ENCODE measurements at regions not wholly inside any gene's neighbourhood (a gene's known extent, or its start where the extent isn't known, plus 50 kb on each side); places are given as distances from the start of the nearest gene placed in this dataset.

DNA sequence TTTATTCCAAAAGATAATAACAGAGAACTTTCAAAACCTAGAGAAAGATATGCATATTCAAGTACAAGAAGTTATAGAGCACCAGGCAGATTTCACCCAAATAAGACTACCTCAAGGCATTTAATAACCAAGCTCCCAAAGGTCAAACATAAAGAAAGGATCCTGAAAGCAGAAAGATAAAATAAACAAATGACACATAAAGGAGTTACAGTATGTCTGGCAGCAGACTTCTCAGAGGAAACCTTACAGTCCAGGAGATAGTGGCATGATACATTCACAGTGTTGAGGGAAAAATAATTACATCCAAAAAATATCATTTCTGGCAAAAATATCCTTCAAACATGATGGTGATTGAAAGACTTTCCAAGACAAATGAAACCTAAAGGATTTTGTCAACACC, 185.8 kb upstream of the POU1F1 start:
- TF ChIP-seq POLR2A (IDR thresholded peaks at IDR 0.05), result no peak
- TF ChIP-seq, protein P1, sequence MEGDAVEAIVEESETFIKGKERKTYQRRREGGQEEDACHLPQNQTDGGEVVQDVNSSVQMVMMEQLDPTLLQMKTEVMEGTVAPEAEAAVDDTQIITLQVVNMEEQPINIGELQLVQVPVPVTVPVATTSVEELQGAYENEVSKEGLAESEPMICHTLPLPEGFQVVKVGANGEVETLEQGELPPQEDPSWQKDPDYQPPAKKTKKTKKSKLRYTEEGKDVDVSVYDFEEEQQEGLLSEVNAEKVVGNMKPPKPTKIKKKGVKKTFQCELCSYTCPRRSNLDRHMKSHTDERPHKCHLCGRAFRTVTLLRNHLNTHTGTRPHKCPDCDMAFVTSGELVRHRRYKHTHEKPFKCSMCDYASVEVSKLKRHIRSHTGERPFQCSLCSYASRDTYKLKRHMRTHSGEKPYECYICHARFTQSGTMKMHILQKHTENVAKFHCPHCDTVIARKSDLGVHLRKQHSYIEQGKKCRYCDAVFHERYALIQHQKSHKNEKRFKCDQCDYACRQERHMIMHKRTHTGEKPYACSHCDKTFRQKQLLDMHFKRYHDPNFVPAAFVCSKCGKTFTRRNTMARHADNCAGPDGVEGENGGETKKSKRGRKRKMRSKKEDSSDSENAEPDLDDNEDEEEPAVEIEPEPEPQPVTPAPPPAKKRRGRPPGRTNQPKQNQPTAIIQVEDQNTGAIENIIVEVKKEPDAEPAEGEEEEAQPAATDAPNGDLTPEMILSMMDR (IDR thresholded peaks at IDR 0.05), result no peak
